A673 (cell line): ENCODE measurements at regions not wholly inside any gene's neighbourhood (a gene's known extent, or its start where the extent isn't known, plus 50 kb on each side); places are given as distances from the start of the nearest gene placed in this dataset.

Source experiments
- BruUV-seq: library from RNA; stranded (reverse); fragments of 400-500 nt; replicated peaks from 2 replicates; lab custom pipeline; 2021; lab: Mats Ljungman, UMichigan
- CTCF ChIA-PET: fragments of 300-600 bp; sonication (Branson Sonifier 250); formaldehyde crosslinking; loops from one replicate; lab custom pipeline; 2022; ENCODE audit warnings: antibody characterized with exemption; lab: Charles Lee
- POLR2A ChIA-PET: fragments of 300-600 bp; sonication (Branson Sonifier 250); formaldehyde crosslinking; loops from one replicate; lab custom pipeline; 2022; ENCODE audit warnings: antibody characterized with exemption; ENCODE audit not compliant: low non-redundant PET; lab: Charles Lee
- DNase-seq: peaks from one replicate; pipeline ENCODE4 v3.0.0-alpha.2; 2015; ENCODE audit warnings: low spot score
- H3K27ac ChIP-seq: fragments of 200-600 bp; sonication (generic); 2 replicates; pipeline ENCODE4 v1.5.1; 2016; ENCODE audit warnings: mixed run types, low read depth, mild to moderate bottlenecking, mixed read lengths, antibody characterized with exemption, low read length; ENCODE audit not compliant: poor library complexity, severe bottlenecking
- H3K27me3 ChIP-seq: fragments of 200-600 bp; sonication (generic); replicated peaks from 2 replicates; pipeline ENCODE4 v1.6.1; 2017; ENCODE audit warnings: mixed run types, low read depth, mild to moderate bottlenecking, mixed read lengths, antibody characterized with exemption, low read length; ENCODE audit not compliant: insufficient read depth, poor library complexity
- H3K36me3 ChIP-seq: fragments of 200-600 bp; sonication (generic); 2 replicates; pipeline ENCODE4 v1.6.1; 2016; ENCODE audit warnings: mixed run types, mild to moderate bottlenecking, mixed read lengths, antibody characterized with exemption, low read length; ENCODE audit not compliant: insufficient read depth, poor library complexity, severe bottlenecking
- H3K4me1 ChIP-seq: fragments of 200-600 bp; sonication (generic); 2 replicates; pipeline ENCODE4 v1.6.1; 2017; ENCODE audit warnings: mixed run types, mild to moderate bottlenecking, mixed read lengths, antibody characterized with exemption, low read length; ENCODE audit not compliant: insufficient read depth, poor library complexity, severe bottlenecking
- H3K4me3 ChIP-seq: fragments of 200-600 bp; sonication (generic); 2 replicates; pipeline ENCODE4 v1.5.1; 2016; ENCODE audit warnings: low read depth, mixed run types, mild to moderate bottlenecking, mixed read lengths, low read length; ENCODE audit not compliant: poor library complexity, severe bottlenecking
- H3K9me3 ChIP-seq: fragments of 200-600 bp; sonication (generic); 2 replicates; pipeline ENCODE4 v1.6.1; 2016; ENCODE audit warnings: mixed run types, low read depth, mild to moderate bottlenecking, mixed read lengths, antibody characterized with exemption, low read length; ENCODE audit not compliant: poor library complexity, severe bottlenecking
- EZH2 ChIP-seq: fragments of 200-600 bp; sonication (generic); IDR thresholded peaks from 2 replicates; pipeline ENCODE4 v1.6.1; 2017; ENCODE audit warnings: borderline replicate concordance, low read depth, mild to moderate bottlenecking, mixed read lengths, antibody characterized with exemption, low read length; ENCODE audit not compliant: poor library complexity, severe bottlenecking
- intact Hi-C: fragments of 100-400 bp; cut with micrococcal nuclease; formaldehyde crosslinking; loops from one replicate; pipeline ENCODE4 v1.10.0; 2022; ENCODE audit not compliant: unreplicated experiment
- TF ChIP-seq, protein P1 (sequence below): fragments of 300-800, 200-600 bp; sonication (generic); conservative IDR thresholded peaks from 2 replicates; pipeline ENCODE4 v1.5.1; 2017; ENCODE audit warnings: low read depth, mild to moderate bottlenecking, antibody characterized with exemption, low read length, moderate library complexity, mixed read lengths

GRCh38 chr1:218600968-218601367 lies 255.8 kb downstream of the TGFB2 start:
- CTCF ChIA-PET: no interaction called here
- Histone ChIP-seq H3K4me1 (no peaks in the 10 kb centered on the region), H3K4me3 (no peak overlapping the region), H3K27ac (no peak overlapping the region), H3K27me3 (no peaks in the 10 kb centered on the region), H3K9me3 (no peaks in the 10 kb centered on the region), H3K36me3 (no peaks in the 10 kb centered on the region)
- POLR2A ChIA-PET: no interaction called here
- no peak for DNase-seq
- intact Hi-C loops: no loop called here
- TF ChIP-seq, protein P1, sequence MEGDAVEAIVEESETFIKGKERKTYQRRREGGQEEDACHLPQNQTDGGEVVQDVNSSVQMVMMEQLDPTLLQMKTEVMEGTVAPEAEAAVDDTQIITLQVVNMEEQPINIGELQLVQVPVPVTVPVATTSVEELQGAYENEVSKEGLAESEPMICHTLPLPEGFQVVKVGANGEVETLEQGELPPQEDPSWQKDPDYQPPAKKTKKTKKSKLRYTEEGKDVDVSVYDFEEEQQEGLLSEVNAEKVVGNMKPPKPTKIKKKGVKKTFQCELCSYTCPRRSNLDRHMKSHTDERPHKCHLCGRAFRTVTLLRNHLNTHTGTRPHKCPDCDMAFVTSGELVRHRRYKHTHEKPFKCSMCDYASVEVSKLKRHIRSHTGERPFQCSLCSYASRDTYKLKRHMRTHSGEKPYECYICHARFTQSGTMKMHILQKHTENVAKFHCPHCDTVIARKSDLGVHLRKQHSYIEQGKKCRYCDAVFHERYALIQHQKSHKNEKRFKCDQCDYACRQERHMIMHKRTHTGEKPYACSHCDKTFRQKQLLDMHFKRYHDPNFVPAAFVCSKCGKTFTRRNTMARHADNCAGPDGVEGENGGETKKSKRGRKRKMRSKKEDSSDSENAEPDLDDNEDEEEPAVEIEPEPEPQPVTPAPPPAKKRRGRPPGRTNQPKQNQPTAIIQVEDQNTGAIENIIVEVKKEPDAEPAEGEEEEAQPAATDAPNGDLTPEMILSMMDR: no peak
- no peak for TF ChIP-seq EZH2
- BruUV-seq: no TSS peak

DNA sequence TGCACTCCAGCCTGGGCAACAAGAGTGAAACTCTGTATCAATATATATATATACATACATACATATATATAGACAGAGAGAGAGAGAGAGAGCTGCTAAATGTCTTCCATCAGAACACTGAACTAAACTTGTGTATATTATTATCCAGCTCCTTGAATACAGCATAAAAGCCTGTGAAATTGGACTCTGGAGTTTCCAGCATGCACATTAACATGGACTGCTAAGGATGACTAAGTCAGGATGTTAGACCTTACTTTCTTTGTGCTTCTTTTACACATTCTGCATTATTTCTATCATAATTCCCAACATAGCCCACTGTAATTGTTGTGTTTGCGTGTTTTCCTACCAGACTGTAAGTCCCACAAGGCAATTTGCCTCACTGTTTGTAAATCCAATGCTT lies 259.1 kb downstream of the TGFB2 start:
- Histone ChIP-seq H3K4me1 (no peaks in the 10 kb centered on the region), H3K9me3 (no peaks in the 10 kb centered on the region), H3K4me3 (no peak overlapping the region), H3K27me3 (no peaks in the 10 kb centered on the region), H3K27ac (no peak overlapping the region), H3K36me3 (no peaks in the 10 kb centered on the region)
- DNase-seq: no peak
- TF ChIP-seq EZH2: no peak
- TF ChIP-seq, protein P1: no peak
- POLR2A ChIA-PET: no interaction called here
- no TSS peak for BruUV-seq
- CTCF ChIA-PET: no interaction called here
- intact Hi-C loops: no loop called here

GRCh38 chr1:218611916-218612585 lies 266.9 kb downstream of the TGFB2 start:
- Histone ChIP-seq H3K4me1 (no peaks in the 10 kb centered on the region), H3K27ac (no peak overlapping the region), H3K27me3 (no peaks in the 10 kb centered on the region), H3K9me3 (no peaks in the 10 kb centered on the region), H3K4me3 (no peak overlapping the region), H3K36me3 (no peaks in the 10 kb centered on the region)
- no peak for DNase-seq
- no TSS peak for BruUV-seq
- POLR2A ChIA-PET: no interaction called here
- intact Hi-C loops: no loop called here
- CTCF ChIA-PET: interaction anchor here (0.6 kb wide), 1 partner anchor 435 kb away, joined by 6 read pairs; no protein-coding TSS in a partner anchor
- TF ChIP-seq, protein P1: no peak
- no peak for TF ChIP-seq EZH2
